Activated CD4-positive, alpha-beta T cell treated with anti-CD3 and anti-CD28 coated beads, Interleukin-2, amount 10 ng/mL, durations not matched to agents 7 days and 5 days (primary cell): ENCODE measurements at regions not wholly inside any gene's neighbourhood (a gene's known extent, or its start where the extent isn't known, plus 50 kb on each side); places are given as distances from the start of the nearest gene placed in this dataset.

Experiments used
- CTCF ChIA-PET: fragments of 350-600 bp; sonication (Branson Sonifier 250); formaldehyde crosslinking; loops from one replicate; lab custom pipeline; 2021; ENCODE audit warnings: antibody characterized with exemption; lab: Charles Lee
- POLR2A ChIA-PET: fragments of 350-600 bp; sonication (Branson Sonifier 250); formaldehyde crosslinking; loops from one replicate; lab custom pipeline; 2021; ENCODE audit warnings: antibody characterized with exemption; lab: Charles Lee
- DNase-seq: peaks from one replicate; pipeline ENCODE4 v3.0.0-alpha.2; 2020
- H3K27ac Mint-ChIP-seq: one replicate; pipeline ENCODE4 v1.8.0; 2021; ENCODE audit warnings: mild to moderate bottlenecking, moderate library complexity, mixed read lengths
- H3K27me3 Mint-ChIP-seq: one replicate; pipeline ENCODE4 v1.8.0; 2021; ENCODE audit warnings: mixed read lengths
- H3K36me3 Mint-ChIP-seq: one replicate; pipeline ENCODE4 v1.8.0; 2021; ENCODE audit warnings: low read depth, mixed read lengths
- H3K4me1 Mint-ChIP-seq: one replicate; pipeline ENCODE4 v1.8.0; 2021; ENCODE audit warnings: mixed read lengths
- H3K4me3 Mint-ChIP-seq: one replicate; pipeline ENCODE4 v1.8.0; 2021; ENCODE audit warnings: mild to moderate bottlenecking, moderate library complexity, mixed read lengths
- H3K9me3 Mint-ChIP-seq: one replicate; pipeline ENCODE4 v1.8.0; 2021; ENCODE audit warnings: mixed read lengths

DNA sequence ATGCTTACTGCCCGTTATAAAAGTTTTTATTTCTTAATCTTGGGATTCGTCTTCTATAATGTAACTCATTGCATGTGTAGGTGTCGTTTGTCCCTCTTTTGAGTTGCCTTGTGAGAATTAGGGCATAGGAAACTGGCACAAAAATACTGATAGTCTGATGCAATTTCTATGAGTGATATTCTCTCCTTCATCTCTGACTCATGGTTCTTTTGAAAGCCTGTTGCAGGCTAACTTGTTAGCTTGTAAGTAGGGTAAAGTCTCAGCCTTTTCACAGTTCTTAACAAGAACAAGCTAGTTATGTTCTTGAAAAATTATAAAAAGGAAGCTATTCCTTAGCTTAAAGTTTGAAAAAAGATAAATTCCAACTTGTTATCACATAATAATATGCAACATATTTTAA, 1085.4 kb upstream of the NRXN1 start:
- CTCF ChIA-PET: no interaction called here
- POLR2A ChIA-PET: no interaction called here
- no peaks in the 10 kb centered on the region for H3K4me1 Mint-ChIP-seq
- no peaks in the 10 kb centered on the region for H3K27me3 Mint-ChIP-seq
- H3K4me3 Mint-ChIP-seq: no peak overlapping the region
- no peaks in the 10 kb centered on the region for H3K9me3 Mint-ChIP-seq
- no peak overlapping the region for H3K27ac Mint-ChIP-seq
- DNase-seq: no peak
- no peaks in the 10 kb centered on the region for H3K36me3 Mint-ChIP-seq

DNA sequence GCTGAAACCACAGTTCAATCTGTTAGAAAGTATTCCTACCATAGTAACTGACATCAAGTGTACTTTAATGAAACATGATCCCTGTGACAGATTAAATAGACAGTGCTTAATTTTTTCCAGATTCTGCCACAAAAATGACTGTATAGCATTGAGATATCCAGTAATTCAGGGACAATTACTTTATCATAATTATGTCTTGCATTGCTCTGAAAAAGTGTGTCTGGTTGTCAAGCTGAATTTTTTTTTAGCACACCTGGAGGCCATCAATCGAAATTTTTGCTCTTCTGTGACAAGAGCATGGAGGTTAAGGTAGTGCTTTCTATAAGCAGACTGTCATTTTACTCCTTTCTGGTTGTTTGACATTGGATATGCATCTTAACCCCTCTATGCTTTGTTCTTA, 1083.8 kb upstream of the NRXN1 start:
- no peaks in the 10 kb centered on the region for H3K4me1 Mint-ChIP-seq
- DNase-seq: no peak
- ChIA-PET CTCF (no interaction called here), POLR2A (no interaction called here)
- H3K9me3 Mint-ChIP-seq: no peaks in the 10 kb centered on the region
- no peaks in the 10 kb centered on the region for H3K27me3 Mint-ChIP-seq
- no peak overlapping the region for H3K27ac Mint-ChIP-seq
- H3K4me3 Mint-ChIP-seq: no peak overlapping the region
- H3K36me3 Mint-ChIP-seq: no peaks in the 10 kb centered on the region

DNA sequence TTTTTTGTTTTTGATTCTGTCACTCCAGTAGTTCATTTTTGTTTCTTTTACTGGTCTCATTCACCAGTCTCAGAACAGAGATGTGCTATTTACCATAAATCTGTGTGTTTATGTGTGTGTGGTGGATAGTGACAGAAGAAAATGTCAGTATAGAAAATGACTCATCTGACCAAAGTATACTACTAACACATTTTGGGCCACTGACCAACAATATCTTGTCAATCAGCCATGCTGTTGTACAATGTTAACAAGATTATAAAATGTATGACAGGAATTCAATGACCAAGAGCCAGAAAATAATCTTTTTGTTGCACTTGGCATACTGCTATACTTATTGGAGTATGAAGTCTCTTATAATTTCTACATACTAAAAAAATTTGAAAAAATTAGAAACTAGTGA, 1081.4 kb upstream of the NRXN1 start:
- H3K36me3 Mint-ChIP-seq: no peaks in the 10 kb centered on the region
- H3K4me3 Mint-ChIP-seq: no peak overlapping the region
- CTCF ChIA-PET: no interaction called here

DNA sequence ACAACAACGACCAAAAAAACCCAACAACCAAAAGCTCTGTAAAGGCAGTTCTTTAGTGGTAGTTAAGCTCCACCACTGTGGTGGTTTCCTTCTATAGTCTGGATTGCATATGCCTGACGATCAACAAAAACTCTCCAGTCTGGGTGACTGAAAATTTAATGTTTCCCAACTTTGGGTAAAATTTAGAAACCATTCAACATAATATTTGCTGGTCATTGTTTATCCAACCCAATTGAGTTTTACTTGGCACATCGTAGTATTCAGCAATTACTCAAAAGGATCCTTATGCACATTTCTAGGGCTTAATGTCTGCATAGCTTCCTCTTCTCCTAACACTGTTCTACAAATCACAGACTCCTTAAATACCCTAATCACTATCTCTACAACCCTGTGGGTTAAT, 1080.2 kb upstream of the NRXN1 start:
- Mint-ChIP-seq H3K36me3 (no peaks in the 10 kb centered on the region), H3K4me3 (no peak overlapping the region), H3K4me1 (no peaks in the 10 kb centered on the region), H3K27ac (no peak overlapping the region), H3K9me3 (peaks cover 3% of the 10 kb centered on the region), H3K27me3 (no peaks in the 10 kb centered on the region)
- CTCF ChIA-PET: no interaction called here
- POLR2A ChIA-PET: no interaction called here
- no peak for DNase-seq

More for the DNA sequence above, 1081.4 kb upstream of the NRXN1 start:
- no peaks in the 10 kb centered on the region for H3K4me1 Mint-ChIP-seq
- DNase-seq: no peak
- no peaks in the 10 kb centered on the region for H3K27me3 Mint-ChIP-seq
- H3K27ac Mint-ChIP-seq: no peak overlapping the region
- H3K9me3 Mint-ChIP-seq: peaks cover under 1% of the 10 kb centered on the region
- POLR2A ChIA-PET: no interaction called here

DNA sequence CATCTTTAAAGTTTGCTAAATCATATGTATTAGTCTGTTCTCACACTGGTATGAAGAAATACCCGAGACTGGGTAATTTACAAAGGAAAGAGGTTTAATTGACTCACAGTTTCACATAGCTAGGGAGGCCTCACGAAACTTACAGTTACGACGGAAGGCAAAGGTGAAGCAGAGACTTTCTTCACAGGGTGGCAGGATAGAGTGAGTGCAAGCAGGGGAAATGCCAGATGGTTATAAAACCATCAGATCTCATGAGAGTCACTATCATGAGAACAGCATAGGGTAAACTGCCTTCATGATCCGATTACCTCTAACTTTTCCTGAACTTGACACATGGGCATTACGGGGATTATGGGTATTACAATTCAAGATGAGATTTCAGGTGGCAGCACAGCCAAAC, 1075.2 kb upstream of the NRXN1 start:
- no peak overlapping the region for H3K4me3 Mint-ChIP-seq

DNA sequence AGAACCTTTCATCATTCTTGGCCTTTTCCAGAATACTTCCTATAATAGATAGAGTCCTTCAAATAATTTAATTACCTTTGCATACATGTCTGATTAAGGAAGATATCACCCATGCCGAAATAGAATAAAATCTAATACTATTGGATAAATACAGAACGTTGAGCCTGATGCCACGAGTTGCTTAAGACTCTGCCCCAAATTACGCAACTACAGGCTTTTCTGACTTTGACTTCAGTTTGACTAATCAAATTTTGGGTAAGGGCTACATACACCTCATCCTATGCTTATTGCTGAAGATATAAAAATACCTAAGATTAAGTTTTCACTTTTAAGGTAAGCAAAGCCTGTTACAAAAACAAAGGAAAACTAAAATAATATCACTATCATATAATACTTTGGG, 1065.1 kb upstream of the NRXN1 start:
- no peaks in the 10 kb centered on the region for H3K4me1 Mint-ChIP-seq
- no peak overlapping the region for H3K4me3 Mint-ChIP-seq
- H3K27ac Mint-ChIP-seq: no peak overlapping the region
- H3K9me3 Mint-ChIP-seq: peaks cover 14% of the 10 kb centered on the region
- H3K27me3 Mint-ChIP-seq: no peaks in the 10 kb centered on the region
- no peak for DNase-seq
- ChIA-PET CTCF (no interaction called here), POLR2A (no interaction called here)
- no peaks in the 10 kb centered on the region for H3K36me3 Mint-ChIP-seq

More for the DNA sequence above, 1075.2 kb upstream of the NRXN1 start:
- Mint-ChIP-seq H3K4me1 (no peaks in the 10 kb centered on the region), H3K9me3 (peaks cover 3% of the 10 kb centered on the region), H3K36me3 (no peaks in the 10 kb centered on the region), H3K27ac (no peak overlapping the region), H3K27me3 (no peaks in the 10 kb centered on the region)
- POLR2A ChIA-PET: interaction anchor here (0.7 kb wide), 1 partner anchor 80 kb away, joined by 3 read pairs; no protein-coding TSS in a partner anchor
- CTCF ChIA-PET: no interaction called here
- no peak for DNase-seq

DNA sequence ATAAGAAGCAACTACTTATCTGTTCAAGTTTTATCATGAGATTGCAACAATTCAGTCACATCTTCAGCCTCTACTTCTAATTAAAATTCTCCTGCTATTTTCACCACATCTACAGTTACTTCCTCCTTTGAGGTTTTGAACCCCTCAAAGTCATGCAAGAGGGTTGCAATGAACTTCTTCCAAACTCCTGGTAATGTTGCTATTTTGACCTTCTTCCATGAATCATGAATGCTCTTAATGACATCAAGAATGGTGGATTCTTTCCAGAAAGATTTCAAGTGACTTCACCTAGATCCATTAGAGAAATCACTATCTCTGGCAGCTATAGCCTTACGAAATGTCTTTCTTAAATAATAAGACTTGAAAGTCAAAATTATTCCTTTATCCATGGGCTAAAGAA, 1052.8 kb upstream of the NRXN1 start:
- DNase-seq: no peak
- H3K4me1 Mint-ChIP-seq: no peaks in the 10 kb centered on the region
- no peak overlapping the region for H3K27ac Mint-ChIP-seq
- CTCF ChIA-PET: no interaction called here
- H3K27me3 Mint-ChIP-seq: no peaks in the 10 kb centered on the region
- no peak overlapping the region for H3K4me3 Mint-ChIP-seq
- POLR2A ChIA-PET: no interaction called here
- H3K36me3 Mint-ChIP-seq: no peaks in the 10 kb centered on the region
- H3K9me3 Mint-ChIP-seq: no peaks in the 10 kb centered on the region

DNA sequence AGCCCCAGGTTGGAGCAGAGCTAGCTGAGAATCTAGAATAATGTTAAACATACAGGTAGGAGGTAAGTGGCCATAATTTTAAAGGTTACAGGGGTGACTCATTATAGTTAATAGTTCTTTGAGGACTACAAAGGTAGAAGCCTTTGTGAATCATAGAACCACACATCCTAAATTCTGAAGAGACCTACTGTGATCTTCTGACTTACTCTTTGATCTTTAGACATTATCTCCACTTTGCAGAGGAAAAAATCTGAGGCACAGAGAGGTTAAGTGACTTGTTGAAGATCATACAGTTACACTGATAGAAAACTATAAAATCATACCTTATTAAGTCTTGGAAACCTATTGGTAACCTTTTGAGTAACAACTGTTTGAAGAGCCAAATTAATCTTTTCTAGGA, 1051.3 kb upstream of the NRXN1 start:
- POLR2A ChIA-PET: no interaction called here
- H3K9me3 Mint-ChIP-seq: no peaks in the 10 kb centered on the region
- DNase-seq: no peak
- H3K27ac Mint-ChIP-seq: no peak overlapping the region
- H3K4me3 Mint-ChIP-seq: no peak overlapping the region
- no peaks in the 10 kb centered on the region for H3K36me3 Mint-ChIP-seq
- H3K4me1 Mint-ChIP-seq: no peaks in the 10 kb centered on the region
- H3K27me3 Mint-ChIP-seq: no peaks in the 10 kb centered on the region
- CTCF ChIA-PET: no interaction called here

DNA sequence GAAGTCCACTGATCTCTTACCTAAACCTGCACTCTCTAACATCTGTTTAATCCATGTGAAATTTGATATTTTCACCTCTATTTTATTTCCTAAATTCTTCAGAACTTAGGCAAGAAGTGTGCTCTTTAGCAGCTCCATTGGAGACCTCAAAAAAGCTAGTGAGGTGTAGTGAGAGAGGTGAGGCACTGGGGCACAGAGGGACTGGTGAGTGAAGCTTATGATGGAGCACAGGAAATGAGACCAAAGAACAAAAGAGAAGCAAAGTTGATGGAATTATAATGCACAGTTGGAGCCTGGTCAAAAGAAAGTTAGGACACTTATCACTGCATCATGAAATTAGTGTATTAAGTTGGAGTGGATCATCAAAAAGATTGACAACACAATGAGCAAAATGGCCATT, 1050.7 kb upstream of the NRXN1 start:
- Mint-ChIP-seq H3K4me1 (no peaks in the 10 kb centered on the region), H3K36me3 (no peaks in the 10 kb centered on the region), H3K9me3 (no peaks in the 10 kb centered on the region), H3K27me3 (no peaks in the 10 kb centered on the region), H3K4me3 (no peak overlapping the region), H3K27ac (no peak overlapping the region)
- no peak for DNase-seq
- CTCF ChIA-PET: no interaction called here
- POLR2A ChIA-PET: no interaction called here

DNA sequence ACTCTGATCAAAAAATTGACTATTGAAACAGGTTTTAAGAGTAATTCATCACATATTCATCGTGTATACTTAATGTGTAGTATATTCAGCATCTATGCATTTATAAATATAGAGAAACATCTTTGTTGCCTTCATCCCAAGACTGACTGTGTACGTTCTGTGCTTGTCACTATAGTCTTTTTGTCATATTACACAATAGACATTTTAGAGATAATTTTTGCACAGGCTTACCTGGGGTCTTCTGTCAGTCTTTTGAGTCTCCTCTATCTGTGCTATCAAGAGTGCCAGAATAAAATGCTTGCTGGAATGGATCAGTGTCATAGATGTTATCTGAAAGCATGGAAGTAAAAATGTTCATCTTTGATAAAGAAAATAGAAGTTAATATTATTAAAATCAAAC, 1047.7 kb upstream of the NRXN1 start:
- ChIA-PET CTCF (no interaction called here), POLR2A (no interaction called here)
- peaks cover 4% of the 10 kb centered on the region for H3K9me3 Mint-ChIP-seq
- no peak for DNase-seq
- no peaks in the 10 kb centered on the region for H3K4me1 Mint-ChIP-seq
- no peaks in the 10 kb centered on the region for H3K36me3 Mint-ChIP-seq
- H3K4me3 Mint-ChIP-seq: no peak overlapping the region
- H3K27ac Mint-ChIP-seq: no peak overlapping the region
- H3K27me3 Mint-ChIP-seq: no peaks in the 10 kb centered on the region

DNA sequence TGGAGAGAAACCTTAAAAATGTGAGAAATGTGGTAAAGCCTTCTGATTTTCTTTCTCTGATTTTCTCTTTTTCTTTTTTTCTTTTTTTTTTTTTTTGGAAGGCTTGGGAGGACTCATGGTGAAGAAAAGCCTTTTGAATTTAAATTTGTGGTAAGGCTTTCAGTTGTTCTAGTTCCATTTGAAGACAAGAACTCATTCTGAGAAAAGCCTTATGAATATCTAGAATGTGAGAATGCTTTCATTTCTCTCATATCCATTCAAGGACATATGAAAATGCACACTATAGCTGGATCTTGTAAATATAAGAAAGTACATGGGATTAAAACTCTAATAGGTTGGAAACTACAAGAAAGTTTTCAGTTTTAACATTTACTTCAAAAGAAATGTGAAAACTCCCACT, 1045.2 kb upstream of the NRXN1 start:
- H3K27ac Mint-ChIP-seq: no peak overlapping the region
- ChIA-PET POLR2A (no interaction called here), CTCF (no interaction called here)
- no peaks in the 10 kb centered on the region for H3K27me3 Mint-ChIP-seq
- no peaks in the 10 kb centered on the region for H3K36me3 Mint-ChIP-seq
- no peak for DNase-seq
- H3K4me1 Mint-ChIP-seq: no peaks in the 10 kb centered on the region
- peaks cover 4% of the 10 kb centered on the region for H3K9me3 Mint-ChIP-seq
- no peak overlapping the region for H3K4me3 Mint-ChIP-seq

DNA sequence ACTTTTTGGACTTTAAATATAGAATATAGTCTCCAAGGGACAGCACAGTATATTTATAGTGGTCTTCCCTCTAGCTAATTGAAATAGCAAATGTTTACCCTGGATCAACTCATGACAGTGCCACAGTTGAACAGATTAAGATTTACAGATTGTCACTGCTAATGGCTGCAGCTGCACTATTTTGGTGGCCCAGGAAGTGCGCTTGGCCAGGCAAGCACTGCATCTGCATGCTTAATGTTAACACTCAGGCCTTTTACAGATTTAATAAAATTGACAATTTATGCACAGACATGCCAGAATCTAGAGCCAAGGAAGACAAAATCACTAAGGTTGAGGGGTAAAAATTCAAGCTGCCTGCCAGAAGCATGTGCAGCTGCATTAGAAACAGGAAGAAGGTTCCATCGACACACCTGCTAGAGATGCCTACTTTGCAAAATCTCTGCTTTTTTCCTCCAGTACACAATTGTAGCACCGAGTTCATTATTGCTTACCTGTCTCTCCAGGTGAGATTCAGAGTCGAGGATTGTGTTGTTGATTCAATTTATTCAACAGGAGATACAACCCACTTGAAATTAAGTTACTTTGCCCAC, 1042.3 kb upstream of the NRXN1 start:
- POLR2A ChIA-PET: no interaction called here
- Mint-ChIP-seq H3K36me3 (no peaks in the 10 kb centered on the region), H3K27me3 (no peaks in the 10 kb centered on the region), H3K9me3 (peaks cover 4% of the 10 kb centered on the region), H3K4me3 (no peak overlapping the region), H3K27ac (no peak overlapping the region), H3K4me1 (no peaks in the 10 kb centered on the region)
- CTCF ChIA-PET: no interaction called here
- DNase-seq: no peak

DNA sequence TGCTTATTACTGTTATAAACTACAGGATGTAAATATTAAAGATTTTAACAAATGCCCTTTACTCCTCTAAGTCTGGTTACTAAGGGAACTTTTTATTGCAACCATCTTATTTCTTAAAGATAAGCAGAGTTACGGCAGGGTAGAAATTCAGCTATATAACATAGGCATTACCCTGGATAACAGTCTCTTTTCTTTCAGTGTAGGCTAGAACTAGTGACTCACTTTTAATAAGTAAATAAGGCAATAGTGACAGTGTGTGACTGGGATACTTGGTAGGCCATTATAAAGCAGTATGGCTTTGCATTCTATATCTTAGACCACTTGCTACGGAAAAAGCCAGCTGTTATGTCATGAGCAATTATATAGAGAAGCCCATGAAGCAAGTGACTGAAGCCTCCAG, 1041.0 kb upstream of the NRXN1 start:
- ChIA-PET CTCF (no interaction called here), POLR2A (no interaction called here)
- Mint-ChIP-seq H3K9me3 (peaks cover 4% of the 10 kb centered on the region), H3K27ac (no peak overlapping the region), H3K36me3 (no peaks in the 10 kb centered on the region), H3K27me3 (no peaks in the 10 kb centered on the region), H3K4me3 (no peak overlapping the region), H3K4me1 (no peaks in the 10 kb centered on the region)
- no peak for DNase-seq

DNA sequence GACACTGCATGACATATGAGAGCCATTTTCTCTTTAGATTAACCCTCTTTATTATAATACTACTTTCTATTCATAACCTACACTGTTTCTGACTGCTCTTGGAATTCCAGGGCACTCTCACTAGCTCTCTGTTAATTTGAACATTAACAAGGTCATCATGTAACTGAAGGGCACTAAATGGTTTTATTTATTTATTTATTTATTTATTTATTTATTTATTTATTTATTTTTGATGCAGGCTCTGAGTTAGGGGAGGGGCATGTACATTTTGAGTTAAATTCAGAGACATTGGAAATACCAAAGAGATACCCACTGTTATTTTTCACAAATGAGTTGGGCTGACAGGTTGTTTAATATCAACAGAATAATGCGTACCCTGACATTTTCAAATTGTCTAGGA, 1038.7 kb upstream of the NRXN1 start:
- Mint-ChIP-seq H3K9me3 (no peaks in the 10 kb centered on the region), H3K4me3 (no peak overlapping the region), H3K27ac (no peak overlapping the region), H3K4me1 (no peaks in the 10 kb centered on the region), H3K27me3 (no peaks in the 10 kb centered on the region), H3K36me3 (no peaks in the 10 kb centered on the region)
- ChIA-PET POLR2A (no interaction called here), CTCF (no interaction called here)
- no peak for DNase-seq
